Activated T-cell treated with anti-CD3 and anti-CD28 coated beads for 1 hour (primary cell): ENCODE measurements at regions not wholly inside any gene's neighbourhood (a gene's known extent, or its start where the extent isn't known, plus 50 kb on each side); places are given as distances from the start of the nearest gene placed in this dataset.

Experiments used
- DNase-seq: peaks from one replicate; pipeline ENCODE4 v3.0.0-alpha.2; 2020; ENCODE audit warnings: low read depth

GRCh38 chrX:5526191-5526590, 702.5 kb downstream of the NLGN4X start:
- no peak for DNase-seq

DNA sequence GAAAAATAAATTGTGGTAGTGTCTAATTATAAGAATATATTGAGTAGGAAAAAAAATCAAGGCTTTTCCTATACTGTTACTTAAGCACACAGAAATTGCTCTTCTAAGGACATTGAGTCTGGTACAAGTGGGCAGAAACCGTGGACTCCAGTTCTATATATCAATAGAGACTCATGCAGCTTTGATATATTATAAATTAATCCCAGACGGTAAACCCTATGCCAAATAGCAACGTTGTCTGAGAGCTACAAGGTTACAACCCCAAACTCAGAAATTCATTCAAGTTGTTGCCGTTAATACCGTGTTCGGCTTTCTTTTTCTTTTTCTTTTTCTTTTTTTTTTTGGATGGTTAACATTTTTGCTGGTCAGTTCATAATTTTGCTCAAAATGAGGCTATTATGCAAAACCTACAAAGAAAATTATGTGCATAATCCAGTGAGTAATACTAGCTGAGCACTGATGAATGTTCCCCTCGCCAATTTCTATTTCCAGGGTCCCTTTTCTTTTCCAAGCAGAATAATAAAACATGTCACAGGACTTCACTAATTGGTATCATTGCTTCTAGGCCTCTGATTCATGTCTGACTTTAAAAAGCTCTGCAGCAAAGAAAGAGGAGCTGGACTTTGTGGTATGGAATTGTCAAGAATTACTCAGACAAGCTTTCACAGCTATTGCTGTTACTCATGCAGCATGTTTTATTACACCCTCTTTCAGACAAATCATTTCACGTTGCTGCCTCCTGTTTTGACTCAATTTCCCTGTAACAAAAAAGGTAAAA, 737.7 kb downstream of the NLGN4X start:
- DNase-seq, result no peak

DNA sequence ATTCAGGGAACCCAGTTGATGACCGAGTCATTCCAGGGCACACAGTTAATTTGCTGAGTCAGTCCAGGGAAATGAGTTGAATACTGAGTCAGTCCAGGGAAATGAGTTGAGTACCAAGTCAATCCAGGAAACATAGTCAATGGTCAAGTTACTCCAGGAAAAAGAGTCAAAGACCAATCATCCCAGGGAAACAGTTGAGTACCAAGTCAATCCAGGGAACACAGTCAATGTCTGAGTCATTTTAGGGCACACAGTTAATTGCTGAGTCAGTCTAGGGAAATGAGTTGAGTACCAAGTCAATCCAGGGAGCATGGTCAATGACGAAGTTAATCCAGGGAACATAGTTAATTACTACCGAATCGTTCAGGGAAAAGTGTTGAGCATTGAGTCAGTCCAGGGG, 754.4 kb downstream of the NLGN4X start:
- DNase-seq, result no peak

- DNase-seq, result no peak
Observed at GRCh38 chrX:5458300-5458842, 770.3 kb downstream of the NLGN4X start.

- DNase-seq, result no peak
Observed at GRCh38 chrX:5449323-5449722, 779.3 kb downstream of the NLGN4X start.

- DNase-seq, result no peak
Observed at GRCh38 chrX:5431823-5432222, 796.8 kb downstream of the NLGN4X start.

GRCh38 chrX:5425119-5425518, 803.5 kb downstream of the NLGN4X start:
- DNase-seq, result no peak

DNA sequence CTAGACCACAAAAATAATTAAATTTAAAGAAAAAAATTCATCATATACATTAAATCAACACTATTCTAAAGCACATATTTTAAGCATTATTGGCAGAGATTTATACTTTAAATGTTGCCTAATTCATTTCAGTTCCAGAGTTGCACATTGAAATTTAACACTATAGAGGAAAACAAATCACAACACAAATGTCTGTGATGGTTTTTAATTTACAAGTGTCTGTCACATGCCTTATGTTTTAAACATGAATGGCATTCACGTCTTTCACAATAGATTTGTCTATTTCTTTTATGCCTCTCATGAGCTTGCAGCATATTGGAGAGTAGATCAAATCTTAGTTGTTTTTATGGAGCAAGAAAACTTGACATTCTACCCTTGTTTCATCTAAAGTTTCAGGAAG, 811.3 kb downstream of the NLGN4X start:
- no peak for DNase-seq

DNA sequence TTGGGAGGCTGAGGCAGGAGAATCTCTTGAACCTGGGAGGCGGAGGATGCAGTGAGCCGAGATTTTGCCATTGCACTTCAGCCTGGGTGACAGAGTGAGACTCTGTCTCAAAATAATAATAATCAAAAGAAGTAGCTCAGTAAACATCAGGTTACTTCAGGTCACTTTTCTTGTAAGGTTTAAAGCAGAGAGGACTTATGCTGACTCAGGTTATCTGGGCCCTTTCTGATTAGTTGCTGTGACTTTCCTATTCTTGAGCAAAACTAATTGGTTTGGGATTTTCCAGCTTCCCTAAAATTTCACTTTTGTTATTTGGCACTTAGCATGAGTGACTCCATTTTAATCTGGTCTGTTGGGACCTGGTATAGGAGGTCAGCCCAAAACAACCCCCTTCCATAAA, 812.9 kb downstream of the NLGN4X start:
- no peak for DNase-seq

DNA sequence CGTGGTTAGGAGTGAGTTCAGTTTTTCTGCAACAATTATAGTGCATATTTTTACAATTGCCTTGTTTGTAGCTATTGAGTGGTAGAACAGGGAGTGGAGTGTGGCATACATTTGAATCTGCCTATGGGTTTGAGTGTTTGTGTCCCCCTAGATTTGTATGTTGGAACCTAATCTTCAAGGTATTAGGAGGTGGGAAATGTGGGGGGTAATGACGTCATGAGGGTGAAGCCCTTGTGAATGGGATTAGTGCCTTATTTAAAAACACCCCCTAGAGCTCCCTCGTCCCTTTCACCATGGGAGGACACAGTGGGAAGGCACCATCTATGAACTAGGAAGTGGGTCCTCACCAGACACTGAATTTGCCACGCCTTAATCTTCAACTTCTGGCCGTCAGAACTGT, 819.6 kb downstream of the NLGN4X start:
- no peak for DNase-seq

- no peak for DNase-seq
Observed at GRCh38 chrX:5402461-5402860, 826.2 kb downstream of the NLGN4X start.

GRCh38 chrX:5399403-5399802, 829.3 kb downstream of the NLGN4X start:
- no peak for DNase-seq

DNA sequence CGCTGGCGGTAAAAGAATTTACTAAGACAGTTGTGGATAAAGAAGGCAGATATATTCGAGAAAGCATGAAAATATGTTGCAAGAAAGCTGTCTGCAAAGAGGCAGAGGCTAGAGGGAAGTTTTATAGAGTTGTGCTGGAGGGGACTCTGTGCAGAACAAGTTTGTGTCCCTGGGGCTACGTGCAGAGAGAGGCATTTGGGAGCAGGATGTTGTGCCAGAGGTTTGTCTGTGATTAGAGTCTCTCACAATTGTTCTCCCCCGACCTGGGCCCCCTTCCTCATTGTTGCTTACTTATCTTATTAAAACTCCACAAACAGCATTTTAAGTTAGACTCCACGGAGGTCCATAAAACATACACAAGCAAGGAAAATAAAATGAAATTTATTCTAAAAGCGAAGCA, 831.3 kb downstream of the NLGN4X start:
- no peak for DNase-seq

DNA sequence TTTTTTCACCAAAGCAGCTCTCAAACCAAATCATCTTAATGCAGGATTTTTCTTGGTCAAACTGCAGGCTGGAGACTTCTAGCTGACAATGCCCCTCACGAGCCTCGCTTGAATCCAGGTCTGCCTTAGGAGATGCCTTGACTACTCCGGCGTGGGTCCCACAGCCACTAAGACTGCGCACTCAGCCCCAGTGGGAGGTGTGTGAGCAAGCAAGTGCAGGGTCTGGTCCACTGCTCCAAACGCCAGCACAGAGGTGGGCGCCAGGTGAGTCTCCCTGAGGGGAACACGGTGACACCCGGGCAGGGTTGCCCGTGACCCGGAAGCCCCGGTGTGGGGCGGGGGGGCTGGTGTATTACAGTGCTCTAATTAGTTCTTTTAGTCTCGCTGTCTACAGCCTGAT, 838.3 kb downstream of the NLGN4X start:
- DNase-seq, result no peak

GRCh38 chrX:5388087-5388486, 840.6 kb downstream of the NLGN4X start:
- DNase-seq, result no peak

GRCh38 chrX:5380426-5380825, 848.2 kb downstream of the NLGN4X start:
- DNase-seq, result no peak

DNA sequence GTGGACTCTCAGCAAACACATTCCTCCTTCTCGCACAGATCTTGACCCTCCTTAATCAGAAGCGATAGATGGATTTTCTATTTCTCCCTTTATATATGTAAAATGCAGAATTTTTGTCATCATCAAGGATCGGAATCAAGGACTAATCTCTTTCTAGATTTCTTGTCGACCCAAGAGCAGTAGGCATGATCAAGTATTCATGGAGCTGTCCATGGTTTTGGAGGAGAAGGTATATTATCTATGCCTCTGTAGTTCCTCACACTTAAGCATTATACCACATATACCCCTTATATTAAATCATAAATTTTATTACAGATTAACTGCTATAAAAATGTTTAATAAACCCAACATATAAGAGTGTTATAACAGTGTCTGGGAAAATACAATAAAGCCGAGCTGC, 886.8 kb downstream of the NLGN4X start:
- DNase-seq, result no peak

- no peak for DNase-seq
Observed at GRCh38 chrX:5337160-5337559, 891.5 kb downstream of the NLGN4X start.

- DNase-seq, result no peak
Observed at GRCh38 chrX:5324546-5324945, 904.1 kb downstream of the NLGN4X start.

- no peak for DNase-seq
Observed at GRCh38 chrX:5314148-5314547, 914.5 kb downstream of the NLGN4X start.

DNA sequence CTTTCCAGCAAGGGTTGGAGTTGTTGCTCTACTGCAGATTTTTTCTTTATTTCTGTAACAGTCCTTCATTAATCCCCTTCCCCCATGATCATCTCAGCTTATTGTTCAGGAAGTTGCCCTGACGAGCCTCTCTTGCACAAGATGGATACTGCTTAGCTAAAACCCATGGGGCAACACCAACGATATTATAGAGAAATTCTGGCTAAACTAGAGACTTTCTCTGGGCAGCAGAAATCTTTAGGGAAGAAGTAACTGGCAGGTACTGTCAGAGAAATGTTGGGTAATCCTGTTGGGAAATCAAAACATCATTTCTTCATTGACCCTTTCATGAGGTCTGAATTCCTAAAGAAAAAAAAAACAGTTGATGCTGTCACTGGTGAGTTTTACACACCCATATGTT, 921.3 kb downstream of the NLGN4X start:
- DNase-seq, result no peak

DNA sequence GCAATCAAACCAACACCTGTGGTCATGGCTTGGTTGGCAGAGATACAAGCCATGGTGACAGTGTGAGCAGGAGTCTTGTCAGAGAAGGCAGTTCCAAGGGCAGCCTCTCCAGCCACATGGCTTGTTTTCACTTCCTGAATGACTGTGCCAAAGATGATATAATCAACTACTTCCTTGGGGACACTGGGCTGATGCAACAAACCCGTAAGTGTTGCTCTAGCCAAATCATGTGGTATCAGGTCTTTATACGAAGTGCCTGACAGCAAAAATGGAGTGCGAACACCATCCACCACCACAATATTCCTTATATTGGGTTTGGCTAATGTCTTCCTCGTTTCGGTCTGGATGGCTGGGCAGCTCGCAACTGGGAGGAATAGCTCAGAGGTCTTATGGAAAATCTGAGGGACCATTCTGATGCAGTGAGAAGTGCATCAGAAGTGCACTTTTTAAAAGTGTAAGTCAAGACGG, 922.0 kb downstream of the NLGN4X start:
- DNase-seq, result no peak

DNA sequence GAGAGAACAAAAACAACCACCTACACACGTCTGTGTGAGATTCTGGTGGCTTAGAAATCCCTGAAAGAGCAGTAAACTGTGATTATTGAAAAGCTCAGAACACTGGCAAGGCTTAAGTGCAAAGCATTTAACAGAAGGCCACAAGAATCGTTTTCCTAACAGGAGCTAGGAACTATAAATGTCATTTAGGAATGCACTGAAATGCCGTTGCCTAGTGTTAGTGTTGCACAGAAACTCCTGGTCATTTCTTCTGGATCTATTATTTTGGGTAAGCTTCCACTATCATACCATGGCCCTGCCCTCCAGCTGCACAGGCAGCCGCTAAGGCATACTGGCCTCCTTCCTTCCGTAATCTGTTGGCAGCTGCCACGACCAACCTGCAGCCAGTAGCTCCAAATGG, 923.2 kb downstream of the NLGN4X start:
- no peak for DNase-seq

DNA sequence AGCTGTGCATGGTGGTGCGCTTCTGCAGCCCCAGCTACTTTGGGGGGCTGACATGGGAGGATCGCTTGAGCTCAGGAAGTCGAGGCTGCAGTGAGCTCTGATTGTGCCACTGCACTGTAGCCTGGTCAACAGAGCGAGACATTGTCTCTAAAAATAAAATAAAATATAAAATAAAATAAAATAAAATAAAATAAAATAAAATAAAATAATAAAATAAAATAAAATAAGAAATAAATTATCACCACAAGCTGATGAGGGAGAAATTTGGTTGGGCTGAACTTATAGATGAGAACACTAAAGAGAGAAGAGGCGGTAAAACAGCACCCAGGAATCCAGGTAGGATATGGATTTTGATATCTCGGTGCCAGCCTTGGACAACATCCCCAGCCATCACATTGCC, 933.7 kb downstream of the NLGN4X start:
- DNase-seq, result no peak
